SK-N-MC (cell line): ENCODE measurements at regions not wholly inside any gene's neighbourhood (a gene's known extent, or its start where the extent isn't known, plus 50 kb on each side); places are given as distances from the start of the nearest gene placed in this dataset.

Experiments used
- EZH2 ChIP-seq: fragments of 200-600 bp; sonication (generic); IDR thresholded peaks from one replicate; pipeline ENCODE4 v1.6.1; 2017; ENCODE audit warnings: antibody characterized with exemption
- FOXP2 ChIP-seq: optimal IDR thresholded peaks from 2 replicates; pipeline ENCODE3; 2011; ENCODE audit warnings: mild to moderate bottlenecking, moderate library complexity; ENCODE audit not compliant: insufficient read depth; ENCODE audit errors: extremely low read length, control extremely low read depth
- POLR2AphosphoS5 ChIP-seq: IDR thresholded peaks from 2 replicates; pipeline ENCODE4 v1.6.1; 2012; ENCODE audit warnings: mild to moderate bottlenecking, low read depth, low read length, borderline replicate concordance

DNA sequence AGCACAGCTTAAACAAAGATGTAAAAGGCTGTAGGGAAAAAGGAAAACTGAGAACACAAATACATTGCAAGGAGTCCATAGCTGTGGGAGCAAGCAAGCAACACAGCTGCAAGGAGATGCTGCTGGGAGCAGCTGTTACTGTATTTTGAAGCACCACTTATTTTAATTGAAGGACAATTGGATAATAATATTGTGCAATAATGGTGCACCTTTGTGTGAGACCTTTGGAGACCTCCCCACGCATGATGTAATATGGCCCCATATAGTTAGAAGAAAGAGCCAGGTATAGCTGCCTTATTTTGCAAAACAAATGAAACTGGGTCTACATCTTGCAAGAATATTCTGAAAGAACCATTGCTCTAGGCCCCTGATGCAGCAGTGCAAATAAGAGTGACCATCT is 191.1 kb upstream of the KIRREL3 start:
- TF ChIP-seq POLR2AphosphoS5 (no peak), EZH2 (no peak), FOXP2 (no peak)
